GM23338 (cell line): ENCODE measurements at regions not wholly inside any gene's neighbourhood (a gene's known extent, or its start where the extent isn't known, plus 50 kb on each side); places are given as distances from the start of the nearest gene placed in this dataset.

Experiments used
- ATAC-seq: fragments of 200-7000 bp; cut with Tn5 transposase; 3 replicates; pipeline ENCODE4 v1.9.1; 2020
- DNase-seq: peaks from one replicate; pipeline ENCODE4 v3.0.0-alpha.2; 2015; ENCODE audit warnings: low spot score
- H2AFZ ChIP-seq: fragments of 200-600 bp; sonication (generic); 2 replicates; pipeline ENCODE4 v1.8.0; 2016; ENCODE audit warnings: antibody characterized with exemption, mild to moderate bottlenecking, moderate library complexity
- H3F3A ChIP-seq: fragments of 200-600 bp; sonication (generic); replicated peaks from 2 replicates; pipeline ENCODE4 v1.8.0; 2017; ENCODE audit warnings: antibody characterized with exemption, mixed run types, low read depth
- H3K27ac ChIP-seq: fragments of 200-600 bp; sonication (generic); 2 replicates; pipeline ENCODE4 v1.6.1; 2016; ENCODE audit warnings: low read depth
- H3K27me3 ChIP-seq: fragments of 200-600 bp; sonication (generic); 2 replicates; pipeline ENCODE4 v1.8.0; 2016; ENCODE audit warnings: mild to moderate bottlenecking, mixed run types, moderate library complexity; ENCODE audit not compliant: insufficient read depth
- H3K36me3 ChIP-seq: fragments of 200-600 bp; sonication (generic); 2 replicates; pipeline ENCODE4 v1.8.0; 2016; ENCODE audit warnings: mild to moderate bottlenecking; ENCODE audit not compliant: insufficient read depth
- H3K4me1 ChIP-seq: fragments of 200-600 bp; sonication (generic); 2 replicates; pipeline ENCODE4 v1.8.0; 2016; ENCODE audit warnings: mild to moderate bottlenecking, moderate library complexity; ENCODE audit not compliant: insufficient read depth
- H3K4me2 ChIP-seq: fragments of 200-600 bp; sonication (generic); 2 replicates; pipeline ENCODE4 v1.7.1; 2017; ENCODE audit warnings: mixed run types
- H3K4me3 ChIP-seq: fragments of 200-600 bp; sonication (generic); 2 replicates; pipeline ENCODE4 v1.6.1; 2016; ENCODE audit warnings: mixed run types
- H3K79me2 ChIP-seq: fragments of 200-600 bp; sonication (generic); replicated peaks from 2 replicates; pipeline ENCODE4 v1.8.0; 2017; ENCODE audit warnings: mild to moderate bottlenecking; ENCODE audit not compliant: insufficient read depth
- H3K9me2 ChIP-seq: fragments of 200-600 bp; sonication (generic); 2 replicates; pipeline ENCODE4 v1.8.0; 2017; ENCODE audit not compliant: insufficient read depth
- H4K20me1 ChIP-seq: fragments of 200-600 bp; sonication (generic); replicated peaks from 2 replicates; pipeline ENCODE4 v1.8.0; 2017; ENCODE audit warnings: mild to moderate bottlenecking; ENCODE audit not compliant: insufficient read depth
- H3K27ac Mint-ChIP-seq: 2 replicates; pipeline ENCODE4 v1.8.0; 2020; ENCODE audit warnings: inconsistent platforms, mild to moderate bottlenecking, moderate library complexity, mixed read lengths
- H3K27me3 Mint-ChIP-seq: 3 replicates; pipeline ENCODE4 v1.8.0; 2022; ENCODE audit warnings: low read depth, mild to moderate bottlenecking, moderate library complexity, mixed read lengths, inconsistent platforms; ENCODE audit not compliant: insufficient read depth, poor library complexity
- H3K36me3 Mint-ChIP-seq: 3 replicates; pipeline ENCODE4 v1.8.0; 2021; ENCODE audit warnings: low read depth, mild to moderate bottlenecking, inconsistent platforms, moderate library complexity, mixed read lengths
- H3K4me1 Mint-ChIP-seq: 3 replicates; pipeline ENCODE4 v1.8.0; 2020; ENCODE audit warnings: mild to moderate bottlenecking, inconsistent platforms, mixed read lengths
- H3K4me3 Mint-ChIP-seq: 3 replicates; pipeline ENCODE4 v1.8.0; 2021; ENCODE audit warnings: moderate library complexity, mild to moderate bottlenecking, inconsistent platforms, mixed read lengths
- H3K9me3 Mint-ChIP-seq: 3 replicates; pipeline ENCODE4 v1.8.0; 2020; ENCODE audit warnings: moderate library complexity, mild to moderate bottlenecking, inconsistent platforms, mixed read lengths
- CREB1 ChIP-seq: fragments of 250-450 bp; sonication (Bioruptor Pico); IDR thresholded peaks from 2 replicates; pipeline ENCODE4 v1.5.0; 2020; ENCODE audit warnings: low read depth, mild to moderate bottlenecking, moderate library complexity
- CTCF ChIP-seq, 2 experiments: fragments of 200-600 bp in 1 of 2; sonication (generic) in 1 of 2; conservative IDR thresholded peaks; 2 replicates each; pipeline versions ENCODE4 v1.5.1 to v1.6.1; 2016 to 2017; ENCODE audit warnings: antibody characterized with exemption in 2 of 2, low read depth in 2 of 2, mild to moderate bottlenecking in 2 of 2, moderate library complexity in 1 of 2
- ETS1 ChIP-seq: IDR thresholded peaks from 2 replicates; pipeline ENCODE4 v1.6.1; 2016; ENCODE audit warnings: antibody characterized with exemption
- EZH2 ChIP-seq: fragments of 200-600 bp; sonication (generic); IDR thresholded peaks from one replicate; pipeline ENCODE4 v1.8.0; 2017; ENCODE audit warnings: antibody characterized with exemption, mild to moderate bottlenecking, low read depth; ENCODE audit not compliant: unreplicated experiment
- EZH2phosphoT487 ChIP-seq: fragments of 200-600 bp; sonication (generic); IDR thresholded peaks from one replicate; pipeline ENCODE4 v1.8.1; 2018; ENCODE audit warnings: antibody characterized with exemption; ENCODE audit not compliant: unreplicated experiment
- JUNB ChIP-seq: IDR thresholded peaks from one replicate; pipeline ENCODE4 v1.6.1; 2016; ENCODE audit warnings: antibody characterized with exemption; ENCODE audit not compliant: unreplicated experiment
- NANOG ChIP-seq: IDR thresholded peaks from 2 replicates; pipeline ENCODE4 v1.6.1; 2016; ENCODE audit warnings: antibody characterized with exemption, borderline replicate concordance
- POLR2AphosphoS5 ChIP-seq: IDR thresholded peaks from 2 replicates; pipeline ENCODE4 v1.6.1; 2016; ENCODE audit warnings: antibody characterized with exemption, low read depth
- ZNF114 ChIP-seq: fragments of 250-450 bp; sonication (Bioruptor Pico); IDR thresholded peaks from 2 replicates; pipeline ENCODE4 v1.5.0; 2020; ENCODE audit warnings: mild to moderate bottlenecking, moderate library complexity
- TF ChIP-seq, protein P1 (sequence below): fragments of 250-450 bp; sonication (Bioruptor Pico); IDR thresholded peaks from 2 replicates; pipeline ENCODE4 v1.5.0; 2020; ENCODE audit warnings: mild to moderate bottlenecking, moderate library complexity
- TF ChIP-seq, protein P2 (sequence below): IDR thresholded peaks from one replicate; pipeline ENCODE4 v1.6.1; 2018; ENCODE audit warnings: antibody characterized with exemption; ENCODE audit not compliant: unreplicated experiment

GRCh38 chr4:152245680-152246079 lies 290.2 kb downstream of the FBXW7 start:
- ATAC-seq (no peak), DNase-seq (no peak)
- Mint-ChIP-seq H3K4me1 (peaks cover 10% of the 10 kb centered on the region), H3K36me3 (no peaks in the 10 kb centered on the region), H3K27ac (no peak overlapping the region), H3K4me3 (no peak overlapping the region), H3K27me3 (peaks cover 8% of the 10 kb centered on the region), H3K9me3 (no peaks in the 10 kb centered on the region)
- Histone ChIP-seq H2AFZ (no peak overlapping the region), H3K79me2 (no peaks in the 10 kb centered on the region), H3K4me1 (peaks cover 4% of the 10 kb centered on the region; the same call in 1 of the 2 replicates), H3K27me3 (no peaks in the 10 kb centered on the region), H3K4me3 (no peak overlapping the region), H3K9me2 (no peaks in the 10 kb centered on the region), H4K20me1 (no peaks in the 10 kb centered on the region), H3K27ac (no peak overlapping the region), H3K4me2 (no peak overlapping the region), H3K36me3 (no peaks in the 10 kb centered on the region), H3F3A (no peaks in the 10 kb centered on the region)
- no peak for TF ChIP-seq EZH2
- TF ChIP-seq, protein P1, sequence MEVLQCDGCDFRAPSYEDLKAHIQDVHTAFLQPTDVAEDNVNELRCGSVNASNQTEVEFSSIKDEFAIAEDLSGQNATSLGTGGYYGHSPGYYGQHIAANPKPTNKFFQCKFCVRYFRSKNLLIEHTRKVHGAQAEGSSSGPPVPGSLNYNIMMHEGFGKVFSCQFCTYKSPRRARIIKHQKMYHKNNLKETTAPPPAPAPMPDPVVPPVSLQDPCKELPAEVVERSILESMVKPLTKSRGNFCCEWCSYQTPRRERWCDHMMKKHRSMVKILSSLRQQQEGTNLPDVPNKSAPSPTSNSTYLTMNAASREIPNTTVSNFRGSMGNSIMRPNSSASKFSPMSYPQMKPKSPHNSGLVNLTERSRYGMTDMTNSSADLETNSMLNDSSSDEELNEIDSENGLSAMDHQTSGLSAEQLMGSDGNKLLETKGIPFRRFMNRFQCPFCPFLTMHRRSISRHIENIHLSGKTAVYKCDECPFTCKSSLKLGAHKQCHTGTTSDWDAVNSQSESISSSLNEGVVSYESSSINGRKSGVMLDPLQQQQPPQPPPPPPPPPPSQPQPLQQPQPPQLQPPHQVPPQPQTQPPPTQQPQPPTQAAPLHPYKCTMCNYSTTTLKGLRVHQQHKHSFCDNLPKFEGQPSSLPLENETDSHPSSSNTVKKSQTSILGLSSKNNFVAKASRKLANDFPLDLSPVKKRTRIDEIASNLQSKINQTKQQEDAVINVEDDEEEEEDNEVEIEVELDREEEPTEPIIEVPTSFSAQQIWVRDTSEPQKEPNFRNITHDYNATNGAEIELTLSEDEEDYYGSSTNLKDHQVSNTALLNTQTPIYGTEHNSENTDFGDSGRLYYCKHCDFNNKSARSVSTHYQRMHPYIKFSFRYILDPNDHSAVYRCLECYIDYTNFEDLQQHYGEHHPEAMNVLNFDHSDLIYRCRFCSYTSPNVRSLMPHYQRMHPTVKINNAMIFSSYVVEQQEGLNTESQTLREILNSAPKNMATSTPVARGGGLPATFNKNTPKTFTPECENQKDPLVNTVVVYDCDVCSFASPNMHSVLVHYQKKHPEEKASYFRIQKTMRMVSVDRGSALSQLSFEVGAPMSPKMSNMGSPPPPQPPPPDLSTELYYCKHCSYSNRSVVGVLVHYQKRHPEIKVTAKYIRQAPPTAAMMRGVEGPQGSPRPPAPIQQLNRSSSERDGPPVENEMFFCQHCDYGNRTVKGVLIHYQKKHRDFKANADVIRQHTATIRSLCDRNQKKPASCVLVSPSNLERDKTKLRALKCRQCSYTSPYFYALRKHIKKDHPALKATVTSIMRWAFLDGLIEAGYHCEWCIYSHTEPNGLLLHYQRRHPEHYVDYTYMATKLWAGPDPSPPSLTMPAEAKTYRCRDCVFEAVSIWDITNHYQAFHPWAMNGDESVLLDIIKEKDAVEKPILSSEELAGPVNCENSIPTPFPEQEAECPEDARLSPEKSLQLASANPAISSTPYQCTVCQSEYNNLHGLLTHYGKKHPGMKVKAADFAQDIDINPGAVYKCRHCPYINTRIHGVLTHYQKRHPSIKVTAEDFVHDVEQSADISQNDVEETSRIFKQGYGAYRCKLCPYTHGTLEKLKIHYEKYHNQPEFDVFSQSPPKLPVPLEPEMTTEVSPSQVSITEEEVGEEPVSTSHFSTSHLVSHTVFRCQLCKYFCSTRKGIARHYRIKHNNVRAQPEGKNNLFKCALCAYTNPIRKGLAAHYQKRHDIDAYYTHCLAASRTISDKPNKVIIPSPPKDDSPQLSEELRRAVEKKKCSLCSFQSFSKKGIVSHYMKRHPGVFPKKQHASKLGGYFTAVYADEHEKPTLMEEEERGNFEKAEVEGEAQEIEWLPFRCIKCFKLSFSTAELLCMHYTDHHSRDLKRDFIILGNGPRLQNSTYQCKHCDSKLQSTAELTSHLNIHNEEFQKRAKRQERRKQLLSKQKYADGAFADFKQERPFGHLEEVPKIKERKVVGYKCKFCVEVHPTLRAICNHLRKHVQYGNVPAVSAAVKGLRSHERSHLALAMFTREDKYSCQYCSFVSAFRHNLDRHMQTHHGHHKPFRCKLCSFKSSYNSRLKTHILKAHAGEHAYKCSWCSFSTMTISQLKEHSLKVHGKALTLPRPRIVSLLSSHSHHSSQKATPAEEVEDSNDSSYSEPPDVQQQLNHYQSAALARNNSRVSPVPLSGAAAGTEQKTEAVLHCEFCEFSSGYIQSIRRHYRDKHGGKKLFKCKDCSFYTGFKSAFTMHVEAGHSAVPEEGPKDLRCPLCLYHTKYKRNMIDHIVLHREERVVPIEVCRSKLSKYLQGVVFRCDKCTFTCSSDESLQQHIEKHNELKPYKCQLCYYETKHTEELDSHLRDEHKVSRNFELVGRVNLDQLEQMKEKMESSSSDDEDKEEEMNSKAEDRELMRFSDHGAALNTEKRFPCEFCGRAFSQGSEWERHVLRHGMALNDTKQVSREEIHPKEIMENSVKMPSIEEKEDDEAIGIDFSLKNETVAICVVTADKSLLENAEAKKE (CRISPR knock-in tag): no peak
- no peak for TF ChIP-seq ETS1
- no peak for TF ChIP-seq CTCF (conservative IDR thresholded peaks at IDR 0.05; ENCODE audit: low read depth in 2 of 2)
- TF ChIP-seq POLR2AphosphoS5: no peak
- TF ChIP-seq, protein P2, sequence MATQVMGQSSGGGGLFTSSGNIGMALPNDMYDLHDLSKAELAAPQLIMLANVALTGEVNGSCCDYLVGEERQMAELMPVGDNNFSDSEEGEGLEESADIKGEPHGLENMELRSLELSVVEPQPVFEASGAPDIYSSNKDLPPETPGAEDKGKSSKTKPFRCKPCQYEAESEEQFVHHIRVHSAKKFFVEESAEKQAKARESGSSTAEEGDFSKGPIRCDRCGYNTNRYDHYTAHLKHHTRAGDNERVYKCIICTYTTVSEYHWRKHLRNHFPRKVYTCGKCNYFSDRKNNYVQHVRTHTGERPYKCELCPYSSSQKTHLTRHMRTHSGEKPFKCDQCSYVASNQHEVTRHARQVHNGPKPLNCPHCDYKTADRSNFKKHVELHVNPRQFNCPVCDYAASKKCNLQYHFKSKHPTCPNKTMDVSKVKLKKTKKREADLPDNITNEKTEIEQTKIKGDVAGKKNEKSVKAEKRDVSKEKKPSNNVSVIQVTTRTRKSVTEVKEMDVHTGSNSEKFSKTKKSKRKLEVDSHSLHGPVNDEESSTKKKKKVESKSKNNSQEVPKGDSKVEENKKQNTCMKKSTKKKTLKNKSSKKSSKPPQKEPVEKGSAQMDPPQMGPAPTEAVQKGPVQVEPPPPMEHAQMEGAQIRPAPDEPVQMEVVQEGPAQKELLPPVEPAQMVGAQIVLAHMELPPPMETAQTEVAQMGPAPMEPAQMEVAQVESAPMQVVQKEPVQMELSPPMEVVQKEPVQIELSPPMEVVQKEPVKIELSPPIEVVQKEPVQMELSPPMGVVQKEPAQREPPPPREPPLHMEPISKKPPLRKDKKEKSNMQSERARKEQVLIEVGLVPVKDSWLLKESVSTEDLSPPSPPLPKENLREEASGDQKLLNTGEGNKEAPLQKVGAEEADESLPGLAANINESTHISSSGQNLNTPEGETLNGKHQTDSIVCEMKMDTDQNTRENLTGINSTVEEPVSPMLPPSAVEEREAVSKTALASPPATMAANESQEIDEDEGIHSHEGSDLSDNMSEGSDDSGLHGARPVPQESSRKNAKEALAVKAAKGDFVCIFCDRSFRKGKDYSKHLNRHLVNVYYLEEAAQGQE: no peak
- no peak for TF ChIP-seq JUNB
- TF ChIP-seq NANOG: no peak
- TF ChIP-seq ZNF114: no peak
- no peak for TF ChIP-seq CREB1
- no peak for TF ChIP-seq EZH2phosphoT487
